GM12878 (cell line): ENCODE measurements at regions not wholly inside any gene's neighbourhood (a gene's known extent, or its start where the extent isn't known, plus 50 kb on each side); places are given as distances from the start of the nearest gene placed in this dataset.

Experiments used
- PML ChIP-seq: IDR thresholded peaks from 2 replicates; pipeline ENCODE4 v1.6.1; 2012; ENCODE audit warnings: low read length, inconsistent platforms
- TF ChIP-seq, protein P1 (sequence below), 3 experiments: IDR thresholded peaks in 2 of 3; conservative IDR thresholded peaks in 1 of 3; 2 replicates each; pipeline ENCODE4 v1.5.1; 2011; ENCODE audit warnings: low read depth in 3 of 3, low read length in 3 of 3, mild to moderate bottlenecking in 3 of 3, control low read depth in 2 of 3, moderate library complexity in 2 of 3, inconsistent platforms in 1 of 3, mixed read lengths in 1 of 3; ENCODE audit not compliant: control insufficient read depth in 2 of 3, insufficient read depth in 1 of 3; ENCODE audit errors: extremely low read depth in 1 of 3

DNA sequence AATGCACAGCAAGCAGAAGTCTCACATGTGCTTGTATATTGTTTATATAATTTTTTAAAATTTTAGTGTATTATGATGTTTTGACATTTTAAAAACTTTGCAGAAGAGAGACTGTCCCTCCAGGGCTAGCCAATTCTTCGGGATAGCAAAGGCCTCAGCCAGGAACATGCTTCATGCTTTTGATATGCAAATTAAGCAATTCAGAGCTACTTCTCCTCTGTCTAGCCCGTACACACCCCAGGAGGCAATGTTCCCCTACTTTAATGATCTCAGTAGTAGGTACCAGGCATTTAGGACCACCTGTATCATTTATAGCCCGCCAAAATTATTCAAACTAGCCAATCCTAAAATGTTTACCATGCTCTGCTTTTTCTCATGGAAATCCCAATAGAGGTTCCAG lies 1116.2 kb downstream of the OLFM4 start:
- no peak for TF ChIP-seq PML
- TF ChIP-seq, protein P1, sequence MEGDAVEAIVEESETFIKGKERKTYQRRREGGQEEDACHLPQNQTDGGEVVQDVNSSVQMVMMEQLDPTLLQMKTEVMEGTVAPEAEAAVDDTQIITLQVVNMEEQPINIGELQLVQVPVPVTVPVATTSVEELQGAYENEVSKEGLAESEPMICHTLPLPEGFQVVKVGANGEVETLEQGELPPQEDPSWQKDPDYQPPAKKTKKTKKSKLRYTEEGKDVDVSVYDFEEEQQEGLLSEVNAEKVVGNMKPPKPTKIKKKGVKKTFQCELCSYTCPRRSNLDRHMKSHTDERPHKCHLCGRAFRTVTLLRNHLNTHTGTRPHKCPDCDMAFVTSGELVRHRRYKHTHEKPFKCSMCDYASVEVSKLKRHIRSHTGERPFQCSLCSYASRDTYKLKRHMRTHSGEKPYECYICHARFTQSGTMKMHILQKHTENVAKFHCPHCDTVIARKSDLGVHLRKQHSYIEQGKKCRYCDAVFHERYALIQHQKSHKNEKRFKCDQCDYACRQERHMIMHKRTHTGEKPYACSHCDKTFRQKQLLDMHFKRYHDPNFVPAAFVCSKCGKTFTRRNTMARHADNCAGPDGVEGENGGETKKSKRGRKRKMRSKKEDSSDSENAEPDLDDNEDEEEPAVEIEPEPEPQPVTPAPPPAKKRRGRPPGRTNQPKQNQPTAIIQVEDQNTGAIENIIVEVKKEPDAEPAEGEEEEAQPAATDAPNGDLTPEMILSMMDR (IDR thresholded peaks at IDR 0.05 in 2 of 3, conservative IDR thresholded peaks at IDR 0.05 in 1 of 3; ENCODE audit: control insufficient read depth in 2 of 3, extremely low read depth in 1 of 3, insufficient read depth in 1 of 3, low read depth in 3 of 3, low read length in 3 of 3): no peak
